SK-N-MC (cell line): ENCODE measurements at regions not wholly inside any gene's neighbourhood (a gene's known extent, or its start where the extent isn't known, plus 50 kb on each side); places are given as distances from the start of the nearest gene placed in this dataset.

Experiments used
- EZH2 ChIP-seq: fragments of 200-600 bp; sonication (generic); IDR thresholded peaks from one replicate; pipeline ENCODE4 v1.6.1; 2017; ENCODE audit warnings: antibody characterized with exemption
- FOXP2 ChIP-seq: optimal IDR thresholded peaks from 2 replicates; pipeline ENCODE3; 2011; ENCODE audit warnings: mild to moderate bottlenecking, moderate library complexity; ENCODE audit not compliant: insufficient read depth; ENCODE audit errors: extremely low read length, control extremely low read depth
- POLR2AphosphoS5 ChIP-seq: IDR thresholded peaks from 2 replicates; pipeline ENCODE4 v1.6.1; 2012; ENCODE audit warnings: mild to moderate bottlenecking, low read depth, low read length, borderline replicate concordance

DNA sequence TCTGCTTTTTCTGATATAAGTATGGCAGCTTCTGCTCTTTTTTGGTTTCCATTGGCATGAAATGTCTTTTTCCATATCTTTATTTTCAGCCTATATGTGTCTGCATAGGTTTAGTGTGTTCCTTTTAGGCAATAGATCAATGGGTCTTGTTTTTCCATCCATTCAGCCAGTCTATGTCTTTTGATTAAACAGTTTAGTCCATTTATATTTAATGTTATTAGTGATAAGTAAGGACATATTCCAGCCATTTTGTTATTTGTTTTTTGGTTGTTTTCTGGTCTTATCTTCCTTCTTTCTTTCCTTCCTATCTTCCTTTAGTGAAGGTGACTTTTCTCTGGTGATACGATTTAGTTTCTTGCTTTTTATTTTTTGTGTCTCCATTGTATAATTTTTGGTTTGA lies 101.3 kb upstream of the LRRC3B start:
- TF ChIP-seq POLR2AphosphoS5: no peak
- TF ChIP-seq EZH2: no peak
- no peak for TF ChIP-seq FOXP2
